ENCODE measurements at regions not wholly inside any gene's neighbourhood (a gene's known extent, or its start where the extent isn't known, plus 50 kb on each side); places are given as distances from the start of the nearest gene placed in this dataset.

DNA sequence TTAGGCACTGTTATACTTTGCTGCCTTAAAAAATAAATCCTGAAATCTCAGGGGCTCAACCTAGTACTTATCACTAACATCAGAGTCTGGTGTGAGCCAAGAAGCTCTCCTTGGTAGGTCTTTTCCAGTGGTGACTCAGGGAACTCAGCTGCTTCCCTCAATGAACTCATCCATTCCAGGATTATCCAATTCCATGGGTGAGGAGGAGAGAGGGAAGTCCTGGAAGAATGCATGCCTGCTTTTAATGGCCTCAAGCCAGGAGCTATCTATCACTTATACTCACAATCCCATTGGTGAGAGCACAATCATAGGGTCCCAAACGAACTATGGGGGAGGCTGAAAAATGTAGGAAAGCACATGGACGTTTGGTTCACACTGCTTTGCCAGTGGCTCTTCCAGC lies 113.6 kb downstream of the POLR2M start:
- Mint-ChIP-seq H3K4me3 (ENCODE audit: unreplicated experiment) (no peak overlapping the region), H3K27me3 (ENCODE audit: insufficient read depth, unreplicated experiment) (no peaks in the 10 kb centered on the region), H3K36me3 (ENCODE audit: insufficient read depth, unreplicated experiment) (no peaks in the 10 kb centered on the region), H3K4me1 (ENCODE audit: insufficient read depth, unreplicated experiment) (peaks cover 6% of the 10 kb centered on the region), H3K27ac (ENCODE audit: low read depth, unreplicated experiment) (no peak overlapping the region), H3K9me3 (ENCODE audit: unreplicated experiment) (no peaks in the 10 kb centered on the region)
- no TSS peak for BruUV-seq (replicated peaks)
- POLR2A ChIA-PET: interaction anchor here (0.5 kb wide), 1 partner anchor 422 kb away, joined by 3 read pairs; no protein-coding TSS in a partner anchor
- intact Hi-C loops (cut with micrococcal nuclease): no loop called here
- peak; percentile 9 for DNase-seq (ENCODE audit: unreplicated experiment)
- TF ChIP-seq CTCF (IDR thresholded peaks at IDR 0.05; ENCODE audit: unreplicated experiment): no peak
- CTCF ChIA-PET: no interaction called here

DNA sequence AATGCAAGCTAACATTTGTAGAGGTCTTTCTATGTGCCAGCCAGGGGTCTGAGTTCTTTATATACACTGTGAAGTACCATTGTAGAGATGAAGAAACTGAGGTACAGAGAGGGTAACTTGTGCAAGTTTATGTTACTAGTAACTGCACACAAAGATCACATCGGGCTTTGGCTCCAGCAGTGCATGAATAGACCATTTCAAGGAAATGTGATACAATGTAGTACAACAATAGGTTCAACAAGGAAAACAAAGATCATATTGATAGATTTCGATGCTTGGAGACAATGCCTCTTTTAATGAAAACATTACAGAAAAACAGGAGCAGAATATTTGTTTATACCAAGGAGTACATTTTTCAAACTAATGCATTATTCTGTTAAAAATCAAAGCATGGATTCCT lies 115.3 kb downstream of the POLR2M start:
- Mint-ChIP-seq H3K27ac (ENCODE audit: low read depth, unreplicated experiment) (no peak overlapping the region), H3K36me3 (ENCODE audit: insufficient read depth, unreplicated experiment) (no peaks in the 10 kb centered on the region), H3K9me3 (ENCODE audit: unreplicated experiment) (no peaks in the 10 kb centered on the region), H3K27me3 (ENCODE audit: insufficient read depth, unreplicated experiment) (no peaks in the 10 kb centered on the region), H3K4me3 (ENCODE audit: unreplicated experiment) (no peak overlapping the region), H3K4me1 (ENCODE audit: insufficient read depth, unreplicated experiment) (peaks cover 6% of the 10 kb centered on the region)
- CTCF ChIA-PET: no interaction called here
- BruUV-seq (replicated peaks): no TSS peak
- intact Hi-C loops (cut with micrococcal nuclease): no loop called here
- POLR2A ChIA-PET: interaction anchor here (0.6 kb wide), 1 partner anchor 124 kb away, joined by 3 read pairs; no protein-coding TSS in a partner anchor
- no peak for TF ChIP-seq CTCF (IDR thresholded peaks at IDR 0.05; ENCODE audit: unreplicated experiment)
- DNase-seq (ENCODE audit: unreplicated experiment): no peak

DNA sequence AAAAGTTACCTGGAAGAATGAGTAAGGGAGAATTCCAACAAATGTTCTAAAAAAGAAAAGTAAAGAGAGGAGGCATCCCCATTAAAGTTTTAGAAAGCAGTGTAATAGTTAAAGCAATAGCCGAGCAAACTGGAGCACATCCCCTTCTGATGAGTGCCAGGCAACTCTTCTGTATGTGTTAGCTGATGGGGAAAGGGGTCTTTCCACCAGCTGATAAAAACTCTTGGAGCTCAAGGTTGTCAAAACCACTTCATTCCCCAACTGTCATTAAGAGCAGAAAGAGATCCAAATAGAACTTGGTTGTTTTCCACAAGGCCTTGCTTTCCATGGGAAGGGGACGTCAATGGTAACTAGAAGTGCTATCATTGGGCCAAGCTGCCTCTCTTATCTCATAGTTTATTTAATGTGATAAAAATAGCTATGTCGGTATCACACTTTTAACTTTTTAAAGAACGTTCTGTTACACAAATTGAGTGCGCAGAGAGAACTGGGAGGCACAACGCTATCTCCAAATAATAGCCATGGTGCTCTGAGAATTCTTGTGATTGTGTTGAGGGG lies 116.9 kb downstream of the POLR2M start:
- ChIA-PET POLR2A (no interaction called here), CTCF (interaction anchor here (0.6 to 1.0 kb wide), 3 partner anchors 14 to 243 kb away, joined by 3 read pairs; no protein-coding TSS in a partner anchor)
- no peaks in the 10 kb centered on the region for H3K36me3 Mint-ChIP-seq (ENCODE audit: insufficient read depth, unreplicated experiment)
- no peaks in the 10 kb centered on the region for H3K27me3 Mint-ChIP-seq (ENCODE audit: insufficient read depth, unreplicated experiment)
- DNase-seq (ENCODE audit: unreplicated experiment): no peak
- intact Hi-C loops (cut with micrococcal nuclease): no loop called here
- H3K4me3 Mint-ChIP-seq (ENCODE audit: unreplicated experiment): no peak overlapping the region
- H3K9me3 Mint-ChIP-seq (ENCODE audit: unreplicated experiment): no peaks in the 10 kb centered on the region
- H3K27ac Mint-ChIP-seq (ENCODE audit: low read depth, unreplicated experiment): no peak overlapping the region
- H3K4me1 Mint-ChIP-seq (ENCODE audit: insufficient read depth, unreplicated experiment): peaks cover 6% of the 10 kb centered on the region
- BruUV-seq (replicated peaks): no TSS peak
- TF ChIP-seq CTCF (IDR thresholded peaks at IDR 0.05; ENCODE audit: unreplicated experiment): no peak

GRCh38 chr15:57824186-57824585 lies 117.7 kb downstream of the POLR2M start:
- BruUV-seq (replicated peaks): no TSS peak
- peaks cover 6% of the 10 kb centered on the region for H3K4me1 Mint-ChIP-seq (ENCODE audit: insufficient read depth, unreplicated experiment)
- H3K27me3 Mint-ChIP-seq (ENCODE audit: insufficient read depth, unreplicated experiment): no peaks in the 10 kb centered on the region
- intact Hi-C loops (cut with micrococcal nuclease): no loop called here
- H3K9me3 Mint-ChIP-seq (ENCODE audit: unreplicated experiment): no peaks in the 10 kb centered on the region
- H3K4me3 Mint-ChIP-seq (ENCODE audit: unreplicated experiment): no peak overlapping the region
- no peak for TF ChIP-seq CTCF (IDR thresholded peaks at IDR 0.05; ENCODE audit: unreplicated experiment)
- DNase-seq (ENCODE audit: unreplicated experiment): no peak
- no peak overlapping the region for H3K27ac Mint-ChIP-seq (ENCODE audit: low read depth, unreplicated experiment)
- CTCF ChIA-PET: interaction anchor here (1.2 kb wide), 1 partner anchor 212 kb away, joined by 4 read pairs; no protein-coding TSS in a partner anchor
- POLR2A ChIA-PET: no interaction called here
- no peaks in the 10 kb centered on the region for H3K36me3 Mint-ChIP-seq (ENCODE audit: insufficient read depth, unreplicated experiment)

Data from MCF 10A (cell line).